Activated T-cell treated with anti-CD3 and anti-CD28 coated beads, Interleukin-2, amount 50 U/mL, for 48 hours (primary cell): ENCODE measurements at regions not wholly inside any gene's neighbourhood (a gene's known extent, or its start where the extent isn't known, plus 50 kb on each side); places are given as distances from the start of the nearest gene placed in this dataset.
"Not testable (repeated sequence)": the region's sequence is repeated elsewhere in the genome, so short reads cannot be mapped to it uniquely, and the experiment has no call there.

Source experiments
- DNase-seq, 2 experiments: peaks; one replicate each; pipeline ENCODE4 v3.0.0-alpha.2; 2020

GRCh38 chr18:73043211-73043610, 175.4 kb upstream of the NETO1 start:
- no peak for DNase-seq

GRCh38 chr18:73040247-73040646, 172.5 kb upstream of the NETO1 start:
- no peak for DNase-seq

GRCh38 chr18:73038336-73038735, 170.5 kb upstream of the NETO1 start:
- DNase-seq, result no peak

- DNase-seq, result no peak
Observed at GRCh38 chr18:73023975-73024374, 156.2 kb upstream of the NETO1 start.

GRCh38 chr18:73009691-73010090, 141.9 kb upstream of the NETO1 start:
- no peak for DNase-seq

GRCh38 chr18:73007915-73008308, 140.1 kb upstream of the NETO1 start:
- no peak for DNase-seq

GRCh38 chr18:73007195-73007914, 139.6 kb upstream of the NETO1 start:
- no peak for DNase-seq

GRCh38 chr18:73006331-73006730, 138.5 kb upstream of the NETO1 start:
- DNase-seq, result no peak

GRCh38 chr18:73004260-73004659, 136.5 kb upstream of the NETO1 start:
- no peak for DNase-seq

- no peak for DNase-seq
Observed at GRCh38 chr18:72999971-73000607, 132.3 kb upstream of the NETO1 start.

GRCh38 chr18:72995558-72995957, 127.8 kb upstream of the NETO1 start:
- no peak for DNase-seq

- DNase-seq, result no peak
Observed at GRCh38 chr18:72993250-72993649, 125.5 kb upstream of the NETO1 start.

- no peak for DNase-seq
Observed at GRCh38 chr18:72991379-72991778, 123.6 kb upstream of the NETO1 start.

- not testable (repeated sequence) for DNase-seq
Observed at GRCh38 chr18:72987570-72987969, 119.8 kb upstream of the NETO1 start.

GRCh38 chr18:72986103-72986502, 118.3 kb upstream of the NETO1 start:
- DNase-seq, result no peak

GRCh38 chr18:72985686-72986085, 117.9 kb upstream of the NETO1 start:
- DNase-seq, result no peak

GRCh38 chr18:72984290-72984689, 116.5 kb upstream of the NETO1 start:
- no peak for DNase-seq

GRCh38 chr18:72973841-72974240, 106.1 kb upstream of the NETO1 start:
- no peak for DNase-seq

GRCh38 chr18:72965616-72966015, 97.8 kb upstream of the NETO1 start:
- no peak for DNase-seq

- not testable (repeated sequence) for DNase-seq
Observed at GRCh38 chr18:72958195-72958594, 90.4 kb upstream of the NETO1 start.

GRCh38 chr18:72948439-72948838, 80.7 kb upstream of the NETO1 start:
- DNase-seq, result no peak

GRCh38 chr18:72942766-72943165, 75.0 kb upstream of the NETO1 start:
- DNase-seq, result no peak

- DNase-seq, result no peak
Observed at GRCh38 chr18:72940986-72941385, 73.2 kb upstream of the NETO1 start.

GRCh38 chr18:72940509-72940908, 72.7 kb upstream of the NETO1 start:
- DNase-seq, result no peak

- no peak for DNase-seq
Observed at GRCh38 chr18:72935744-72936143, 68.0 kb upstream of the NETO1 start.
